ENCODE measurements at regions not wholly inside any gene's neighbourhood (a gene's known extent, or its start where the extent isn't known, plus 50 kb on each side); places are given as distances from the start of the nearest gene placed in this dataset.

DNA sequence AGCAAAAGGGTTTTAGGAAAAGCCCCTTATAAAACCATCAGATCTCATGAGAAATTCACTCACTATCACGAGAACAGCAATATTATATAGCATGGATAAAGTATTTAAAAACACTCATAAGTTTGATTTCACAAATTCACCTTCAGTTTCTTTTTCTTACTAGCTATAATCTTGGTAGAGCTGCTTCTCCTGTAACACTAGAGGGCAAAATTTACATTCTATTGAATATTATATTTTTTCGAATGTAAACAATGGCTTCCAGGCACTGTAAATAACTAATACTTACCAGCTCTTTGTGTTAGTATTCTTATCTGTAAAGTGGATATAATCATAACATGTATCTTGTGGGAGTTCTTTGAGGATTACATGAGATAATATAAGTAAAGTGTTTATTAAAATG is 259.6 kb downstream of the CCER1 start:
- TF ChIP-seq GATA2 (IDR thresholded peaks at IDR 0.05; ENCODE audit: low read depth, low read length) = no peak
- no peak for TF ChIP-seq GATA3 (IDR thresholded peaks at IDR 0.05; ENCODE audit: low read depth, low read length)

DNA sequence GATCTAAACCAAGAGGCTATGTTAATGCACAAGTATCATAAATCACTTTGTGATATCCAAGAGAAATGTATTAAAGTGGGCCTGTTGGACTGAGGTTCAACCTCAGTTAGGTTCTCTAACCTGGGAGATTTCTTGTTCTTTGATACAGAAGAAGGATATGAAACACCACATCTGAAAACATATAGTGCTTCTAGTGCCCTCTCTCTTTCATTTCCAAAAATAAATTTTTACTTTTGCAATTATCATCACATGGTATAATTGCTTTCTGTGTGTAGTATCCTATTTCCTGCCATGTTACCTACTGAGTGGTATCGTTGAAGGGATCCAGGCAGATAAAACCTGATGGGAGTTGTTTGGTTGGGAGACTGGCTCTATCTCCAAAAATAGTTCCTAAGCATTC is 264.9 kb downstream of the CCER1 start:
- TF ChIP-seq GATA2 (IDR thresholded peaks at IDR 0.05; ENCODE audit: low read depth, low read length) = no peak
- TF ChIP-seq GATA3 (IDR thresholded peaks at IDR 0.05; ENCODE audit: low read depth, low read length) = no peak

DNA sequence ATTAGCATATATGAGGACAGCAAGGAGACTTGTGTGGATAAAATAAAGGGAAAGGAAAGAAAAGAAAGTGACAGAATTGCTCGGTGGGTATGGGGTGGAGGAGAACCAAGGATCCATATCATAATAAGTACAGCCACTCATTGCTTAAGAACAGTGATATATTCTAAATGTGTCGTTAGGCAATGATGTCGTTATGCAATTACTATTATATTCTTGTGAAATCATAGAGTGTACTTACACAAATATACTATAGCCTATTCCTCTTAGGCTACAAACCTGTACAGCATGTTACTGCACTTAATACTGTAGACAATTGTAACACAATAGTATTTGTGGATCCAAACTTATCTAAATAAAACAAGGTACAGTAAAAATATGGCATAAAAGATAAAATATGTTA is 271.1 kb downstream of the CCER1 start:
- TF ChIP-seq GATA3 (IDR thresholded peaks at IDR 0.05; ENCODE audit: low read depth, low read length) (no peak), GATA2 (IDR thresholded peaks at IDR 0.05; ENCODE audit: low read depth, low read length) (no peak)

DNA sequence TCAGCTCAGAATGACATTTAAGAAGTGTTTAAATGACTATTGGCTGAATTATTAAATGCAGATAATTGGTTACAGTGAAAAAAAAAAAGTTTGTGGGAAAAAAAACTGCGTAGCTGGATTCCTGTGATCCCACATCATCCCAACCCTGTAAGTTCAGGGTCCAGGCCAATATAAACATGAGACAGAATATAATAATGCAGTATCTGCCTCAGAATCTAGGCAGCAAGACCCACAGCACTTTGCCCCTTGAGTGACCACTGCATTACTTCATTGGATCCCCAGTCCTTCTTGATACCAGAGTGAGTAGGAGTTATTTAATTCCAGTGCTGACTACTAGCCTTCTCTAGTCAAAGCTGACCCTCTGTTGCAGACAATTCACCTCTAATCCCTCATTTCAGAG is 272.6 kb downstream of the CCER1 start:
- TF ChIP-seq GATA3 (IDR thresholded peaks at IDR 0.05; ENCODE audit: low read depth, low read length) (no peak), GATA2 (IDR thresholded peaks at IDR 0.05; ENCODE audit: low read depth, low read length) (no peak)

DNA sequence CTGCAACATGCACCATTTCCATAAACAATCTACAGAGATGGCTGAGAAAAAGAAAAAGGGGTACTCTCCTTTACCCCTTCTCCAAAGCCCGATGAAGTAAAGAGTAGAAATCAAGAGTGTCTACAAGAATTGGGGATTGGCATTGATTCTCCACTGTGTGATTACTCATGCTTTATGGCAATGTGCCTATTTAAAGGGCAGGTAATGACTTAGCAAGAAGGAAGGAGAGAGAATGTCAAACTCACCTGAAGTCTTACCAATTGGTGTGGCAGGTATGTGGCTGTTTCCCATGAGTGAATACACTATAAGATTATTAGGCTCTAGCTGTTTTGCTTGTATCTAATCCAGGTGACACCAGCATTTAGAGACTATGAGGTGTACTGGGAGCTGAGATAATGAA is 275.3 kb downstream of the CCER1 start:
- no peak for TF ChIP-seq GATA3 (IDR thresholded peaks at IDR 0.05; ENCODE audit: low read depth, low read length)
- TF ChIP-seq GATA2 (IDR thresholded peaks at IDR 0.05; ENCODE audit: low read depth, low read length) = no peak

DNA sequence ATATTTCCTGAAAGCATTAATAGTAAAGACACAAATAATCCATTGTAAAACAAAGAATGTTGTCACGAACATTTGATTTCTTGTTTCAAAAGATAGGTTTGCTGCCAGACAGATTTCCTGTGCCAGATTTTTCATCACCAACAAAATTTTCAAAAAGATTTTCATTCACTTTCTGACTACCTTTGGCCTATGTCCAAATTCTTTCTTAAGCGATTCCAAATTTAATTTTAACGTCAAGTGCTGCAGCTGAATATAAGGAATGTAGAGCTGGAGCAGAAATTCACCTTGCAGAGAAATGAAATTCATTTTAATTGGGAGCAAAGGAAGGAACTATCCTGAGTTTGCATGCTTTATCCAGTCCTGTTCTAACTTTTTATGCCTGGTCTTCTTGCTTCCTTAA is 277.4 kb downstream of the CCER1 start:
- no peak for TF ChIP-seq GATA3 (IDR thresholded peaks at IDR 0.05; ENCODE audit: low read depth, low read length)
- TF ChIP-seq GATA2 (IDR thresholded peaks at IDR 0.05; ENCODE audit: low read depth, low read length) = no peak

- TF ChIP-seq GATA3 (IDR thresholded peaks at IDR 0.05; ENCODE audit: low read depth, low read length) (no peak), GATA2 (IDR thresholded peaks at IDR 0.05; ENCODE audit: low read depth, low read length) (no peak)
Observed at GRCh38 chr12:90677055-90677454, 277.9 kb downstream of the CCER1 start.

DNA sequence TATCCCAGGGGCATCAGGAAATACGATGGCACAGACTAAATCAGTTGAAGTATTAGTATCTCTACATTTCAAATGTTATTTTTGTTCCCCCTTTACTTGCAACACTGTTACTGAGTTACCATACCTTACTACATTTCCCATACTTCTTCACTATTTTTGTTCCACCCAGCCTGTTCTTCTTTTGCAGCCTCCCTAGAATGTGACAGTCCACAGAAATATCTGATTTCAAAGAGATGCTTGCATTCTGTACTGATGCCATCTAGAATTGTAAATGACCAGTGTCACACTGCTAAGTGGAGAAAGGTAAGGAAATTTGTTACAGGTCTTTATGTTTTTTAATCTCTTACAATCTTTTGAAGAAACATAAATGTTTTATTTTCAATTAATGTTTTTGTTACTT is 279.9 kb downstream of the CCER1 start:
- no peak for TF ChIP-seq GATA3 (IDR thresholded peaks at IDR 0.05; ENCODE audit: low read depth, low read length)

DNA sequence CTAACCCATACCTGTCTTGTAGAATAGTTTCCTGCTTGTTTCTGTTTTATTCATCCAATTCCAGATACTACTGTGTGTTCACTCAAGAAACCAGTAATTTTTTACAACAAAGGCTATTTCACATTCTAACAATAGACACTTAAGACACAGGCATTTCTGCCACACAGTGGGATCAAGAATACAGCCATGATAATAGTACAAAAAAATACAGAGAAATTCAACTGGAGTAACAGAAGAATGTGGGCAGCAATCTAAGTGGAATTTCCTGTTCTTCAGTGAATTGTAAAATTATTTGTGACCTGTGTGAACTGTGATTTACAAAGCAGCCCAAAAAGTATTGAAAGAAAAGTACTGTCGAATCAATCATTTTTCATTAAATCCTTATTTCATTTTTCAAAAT is 282.9 kb downstream of the CCER1 start:
- TF ChIP-seq GATA2 (IDR thresholded peaks at IDR 0.05; ENCODE audit: low read depth, low read length) (no peak), GATA3 (IDR thresholded peaks at IDR 0.05; ENCODE audit: low read depth, low read length) (no peak)

- TF ChIP-seq GATA2 (IDR thresholded peaks at IDR 0.05; ENCODE audit: low read depth, low read length) (no peak), GATA3 (IDR thresholded peaks at IDR 0.05; ENCODE audit: low read depth, low read length) (no peak)
Observed at GRCh38 chr12:90659060-90659459, 295.9 kb downstream of the CCER1 start.

DNA sequence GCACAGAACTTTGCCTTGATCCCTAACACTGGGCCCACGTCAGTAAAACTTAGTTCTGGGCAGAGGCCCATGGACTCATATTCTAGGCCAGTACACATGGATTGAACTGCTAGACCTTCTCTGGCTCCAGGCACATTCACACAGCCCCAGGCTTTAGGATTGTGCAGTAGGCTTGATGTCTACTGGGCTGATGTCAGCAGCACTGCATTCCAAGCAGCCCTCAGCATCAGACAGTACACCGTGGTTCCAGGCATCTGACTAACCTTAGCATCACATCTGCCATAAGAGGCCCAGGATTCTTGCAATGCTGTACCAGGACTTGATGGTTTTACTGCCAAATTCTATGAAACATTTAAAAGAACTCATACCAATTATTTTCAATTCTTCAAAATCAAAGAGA is 301.9 kb downstream of the CCER1 start:
- TF ChIP-seq GATA2 (IDR thresholded peaks at IDR 0.05; ENCODE audit: low read depth, low read length) (no peak), GATA3 (IDR thresholded peaks at IDR 0.05; ENCODE audit: low read depth, low read length) (no peak)

- TF ChIP-seq GATA2 (IDR thresholded peaks at IDR 0.05; ENCODE audit: low read depth, low read length) (no peak), GATA3 (IDR thresholded peaks at IDR 0.05; ENCODE audit: low read depth, low read length) (no peak)
Observed at GRCh38 chr12:90652280-90652679, 302.7 kb downstream of the CCER1 start.

DNA sequence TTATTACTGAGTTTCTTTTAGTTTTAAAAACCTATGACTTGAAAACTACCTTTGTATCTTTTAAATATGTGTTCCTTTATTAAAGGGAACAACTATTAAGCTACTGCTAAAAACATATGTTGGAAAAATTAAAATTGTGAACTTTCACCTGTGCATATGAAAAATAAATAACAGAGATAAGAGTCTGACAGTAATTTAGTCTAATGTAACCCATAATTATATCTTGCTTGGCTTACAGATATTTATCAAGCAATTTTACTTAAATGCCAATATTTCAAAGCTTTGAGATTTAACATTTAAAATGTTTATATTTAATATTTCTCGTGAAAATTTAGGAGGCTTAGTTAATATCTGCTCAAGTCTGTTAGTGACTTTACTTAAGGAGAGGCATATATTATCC is 309.8 kb downstream of the CCER1 start:
- TF ChIP-seq GATA3 (IDR thresholded peaks at IDR 0.05; ENCODE audit: low read depth, low read length) (no peak), GATA2 (IDR thresholded peaks at IDR 0.05; ENCODE audit: low read depth, low read length) (no peak)

DNA sequence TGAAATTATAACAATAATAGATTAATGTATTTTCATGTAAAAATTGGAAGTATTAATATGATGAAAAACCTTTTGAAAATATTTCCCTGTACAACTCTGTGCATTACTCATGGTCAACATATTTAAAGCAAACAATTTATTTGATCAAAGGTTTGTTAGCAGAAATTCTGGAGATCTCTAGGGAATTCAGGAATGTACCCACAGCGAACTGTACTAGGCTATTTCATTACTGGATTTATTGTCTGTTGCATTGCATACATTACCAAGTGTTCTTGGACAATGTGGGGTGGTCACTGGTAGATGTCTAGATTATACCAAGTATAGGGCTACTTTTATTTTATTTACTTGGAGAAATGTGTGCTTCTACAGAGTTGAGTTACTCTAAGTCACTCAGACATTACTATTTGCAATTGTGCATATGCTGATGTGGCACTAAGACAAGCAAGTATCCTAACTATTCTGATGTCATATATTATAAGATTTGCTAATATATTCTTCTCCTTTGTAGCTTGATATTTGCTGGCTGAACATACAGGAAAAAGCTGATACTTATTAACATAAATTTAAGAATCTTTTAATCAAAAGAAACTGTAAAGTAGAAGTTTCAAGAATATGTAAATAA is 323.3 kb downstream of the CCER1 start:
- TF ChIP-seq GATA2 (IDR thresholded peaks at IDR 0.05; ENCODE audit: low read depth, low read length) (no peak), GATA3 (IDR thresholded peaks at IDR 0.05; ENCODE audit: low read depth, low read length) (no peak)

GRCh38 chr12:90630006-90630405 is 325.0 kb downstream of the CCER1 start:
- TF ChIP-seq GATA2 (IDR thresholded peaks at IDR 0.05; ENCODE audit: low read depth, low read length) = no peak
- TF ChIP-seq GATA3 (IDR thresholded peaks at IDR 0.05; ENCODE audit: low read depth, low read length) = no peak

GRCh38 chr12:90628213-90628612 is 326.8 kb downstream of the CCER1 start:
- TF ChIP-seq GATA3 (IDR thresholded peaks at IDR 0.05; ENCODE audit: low read depth, low read length) = no peak
- TF ChIP-seq GATA2 (IDR thresholded peaks at IDR 0.05; ENCODE audit: low read depth, low read length) = no peak

Measured in SH-SY5Y (cell line).